Retinal pigment epithelial cell (primary cell): ENCODE measurements at regions not wholly inside any gene's neighbourhood (a gene's known extent, or its start where the extent isn't known, plus 50 kb on each side); places are given as distances from the start of the nearest gene placed in this dataset.

Experiments
- DNase-seq: peaks from one replicate; pipeline ENCODE4 v3.0.0-alpha.2; 2010; ENCODE audit warnings: low read depth
- H3K4me3 ChIP-seq: 2 replicates; pipeline ENCODE4 v1.5.1; 2011; ENCODE audit warnings: mild to moderate bottlenecking, low read length, control low read depth, moderate library complexity
- TF ChIP-seq, protein P1 (sequence below): conservative IDR thresholded peaks from 2 replicates; pipeline ENCODE4 v1.5.1; 2011; ENCODE audit warnings: low read depth, low read length, control low read depth, inconsistent platforms

DNA sequence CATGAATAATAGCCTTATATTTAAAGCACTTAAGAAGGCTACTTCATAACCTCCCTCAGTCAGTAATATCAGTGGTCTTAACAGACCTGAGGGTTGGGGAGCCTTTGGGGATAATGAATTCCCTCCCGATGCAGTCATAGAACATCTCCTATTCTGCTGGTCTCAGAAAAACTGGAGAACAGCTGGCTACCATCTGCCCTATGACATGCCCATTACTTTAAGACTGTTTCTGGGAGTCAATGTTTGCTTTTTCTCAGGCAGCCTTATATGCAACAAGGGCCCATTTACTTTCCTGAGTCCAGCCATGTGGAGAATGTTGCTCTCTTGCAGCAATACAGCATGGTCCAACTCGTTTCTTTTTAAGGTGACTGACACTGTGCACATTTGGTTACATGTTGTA is 161.7 kb upstream of the PARP11 start:
- DNase-seq = no peak
- TF ChIP-seq, protein P1, sequence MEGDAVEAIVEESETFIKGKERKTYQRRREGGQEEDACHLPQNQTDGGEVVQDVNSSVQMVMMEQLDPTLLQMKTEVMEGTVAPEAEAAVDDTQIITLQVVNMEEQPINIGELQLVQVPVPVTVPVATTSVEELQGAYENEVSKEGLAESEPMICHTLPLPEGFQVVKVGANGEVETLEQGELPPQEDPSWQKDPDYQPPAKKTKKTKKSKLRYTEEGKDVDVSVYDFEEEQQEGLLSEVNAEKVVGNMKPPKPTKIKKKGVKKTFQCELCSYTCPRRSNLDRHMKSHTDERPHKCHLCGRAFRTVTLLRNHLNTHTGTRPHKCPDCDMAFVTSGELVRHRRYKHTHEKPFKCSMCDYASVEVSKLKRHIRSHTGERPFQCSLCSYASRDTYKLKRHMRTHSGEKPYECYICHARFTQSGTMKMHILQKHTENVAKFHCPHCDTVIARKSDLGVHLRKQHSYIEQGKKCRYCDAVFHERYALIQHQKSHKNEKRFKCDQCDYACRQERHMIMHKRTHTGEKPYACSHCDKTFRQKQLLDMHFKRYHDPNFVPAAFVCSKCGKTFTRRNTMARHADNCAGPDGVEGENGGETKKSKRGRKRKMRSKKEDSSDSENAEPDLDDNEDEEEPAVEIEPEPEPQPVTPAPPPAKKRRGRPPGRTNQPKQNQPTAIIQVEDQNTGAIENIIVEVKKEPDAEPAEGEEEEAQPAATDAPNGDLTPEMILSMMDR = no peak
- no peak overlapping the region for H3K4me3 ChIP-seq

DNA sequence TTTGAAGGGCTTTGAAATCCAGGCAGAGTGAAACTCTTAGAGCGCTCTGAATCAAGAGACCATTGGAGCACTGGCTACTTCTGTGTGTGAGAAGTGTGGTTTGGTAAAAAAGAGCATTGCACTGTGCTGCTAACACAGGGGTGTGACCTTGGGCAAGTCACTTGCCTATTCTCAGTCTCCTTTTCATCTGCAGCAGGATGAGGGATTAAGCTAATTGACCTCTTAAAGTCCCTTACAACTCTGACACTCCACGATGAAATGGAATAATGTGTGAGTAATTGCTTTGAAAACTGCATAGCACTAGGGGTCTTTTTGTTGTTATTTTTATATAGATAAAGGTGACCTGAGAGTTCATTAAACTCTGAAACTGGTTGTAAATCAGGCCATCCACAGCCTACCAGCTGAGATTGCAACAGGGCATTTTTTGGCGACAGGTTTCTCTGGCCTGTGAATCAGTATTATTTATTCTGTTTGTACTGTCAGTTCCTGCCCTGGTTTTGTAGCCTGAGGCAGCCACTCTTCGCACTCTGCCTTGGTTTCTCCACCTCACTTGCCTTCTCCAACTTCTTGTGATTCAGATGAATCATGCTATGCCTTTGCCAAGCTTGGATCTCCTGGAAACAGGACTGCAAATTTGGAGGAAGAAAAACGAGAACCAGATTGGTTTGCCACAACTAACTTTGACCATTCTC is 159.9 kb upstream of the PARP11 start:
- TF ChIP-seq, protein P1 = no peak
- no peak overlapping the region for H3K4me3 ChIP-seq
- DNase-seq = no peak

- TF ChIP-seq, protein P1 = peak; percentile 32
- peak overlapping the region; percentile 23 for H3K4me3 ChIP-seq
- DNase-seq = no peak
Measured at GRCh38 chr12:4031703-4032291, 158.6 kb upstream of the PARP11 start.

- peak; percentile 98 for DNase-seq
- TF ChIP-seq, protein P1 = no peak
- H3K4me3 ChIP-seq = peak overlapping the region; percentile 23
Measured at GRCh38 chr12:4030929-4031702, 157.9 kb upstream of the PARP11 start.

- TF ChIP-seq, protein P1 = no peak
- no peak for DNase-seq
- H3K4me3 ChIP-seq = no peak overlapping the region
Measured at GRCh38 chr12:4027412-4027811, 154.2 kb upstream of the PARP11 start.

- TF ChIP-seq, protein P1 = no peak
- H3K4me3 ChIP-seq = no peak overlapping the region
- no peak for DNase-seq
Measured at GRCh38 chr12:4026517-4026916, 153.3 kb upstream of the PARP11 start.
